ENCODE measurements at regions not wholly inside any gene's neighbourhood (a gene's known extent, or its start where the extent isn't known, plus 50 kb on each side); places are given as distances from the start of the nearest gene placed in this dataset.

GRCh38 chr6:155936127-155936526 is 480.5 kb upstream of the NOX3 start:
- TF ChIP-seq POLR2AphosphoS5 (IDR thresholded peaks at IDR 0.05) = no peak
- no peak for TF ChIP-seq CTCF (IDR thresholded peaks at IDR 0.05; ENCODE audit: poor library complexity, severe bottlenecking)

Data from neural cell (in vitro differentiated cells).